ENCODE measurements at regions not wholly inside any gene's neighbourhood (a gene's known extent, or its start where the extent isn't known, plus 50 kb on each side); places are given as distances from the start of the nearest gene placed in this dataset.

DNA sequence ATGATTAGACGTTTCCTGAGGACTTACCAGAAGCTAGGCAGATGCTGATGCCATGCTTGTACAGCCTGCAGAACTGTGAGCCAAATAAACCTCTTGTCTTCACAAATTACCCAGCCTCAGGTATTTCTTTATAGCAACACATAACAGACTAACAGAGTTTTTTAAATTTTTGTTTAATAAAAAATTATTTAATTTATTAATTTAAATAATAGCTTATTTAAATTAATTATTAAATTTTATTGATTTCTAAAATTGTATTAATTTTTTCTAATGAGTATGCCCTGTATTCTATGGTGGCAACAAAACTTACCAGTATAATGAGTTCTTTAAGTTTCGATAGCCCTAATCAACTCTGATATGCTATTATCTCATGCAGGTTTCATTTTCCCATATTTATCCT lies 259.8 kb downstream of the IKZF2 start:
- TF ChIP-seq, protein P1, sequence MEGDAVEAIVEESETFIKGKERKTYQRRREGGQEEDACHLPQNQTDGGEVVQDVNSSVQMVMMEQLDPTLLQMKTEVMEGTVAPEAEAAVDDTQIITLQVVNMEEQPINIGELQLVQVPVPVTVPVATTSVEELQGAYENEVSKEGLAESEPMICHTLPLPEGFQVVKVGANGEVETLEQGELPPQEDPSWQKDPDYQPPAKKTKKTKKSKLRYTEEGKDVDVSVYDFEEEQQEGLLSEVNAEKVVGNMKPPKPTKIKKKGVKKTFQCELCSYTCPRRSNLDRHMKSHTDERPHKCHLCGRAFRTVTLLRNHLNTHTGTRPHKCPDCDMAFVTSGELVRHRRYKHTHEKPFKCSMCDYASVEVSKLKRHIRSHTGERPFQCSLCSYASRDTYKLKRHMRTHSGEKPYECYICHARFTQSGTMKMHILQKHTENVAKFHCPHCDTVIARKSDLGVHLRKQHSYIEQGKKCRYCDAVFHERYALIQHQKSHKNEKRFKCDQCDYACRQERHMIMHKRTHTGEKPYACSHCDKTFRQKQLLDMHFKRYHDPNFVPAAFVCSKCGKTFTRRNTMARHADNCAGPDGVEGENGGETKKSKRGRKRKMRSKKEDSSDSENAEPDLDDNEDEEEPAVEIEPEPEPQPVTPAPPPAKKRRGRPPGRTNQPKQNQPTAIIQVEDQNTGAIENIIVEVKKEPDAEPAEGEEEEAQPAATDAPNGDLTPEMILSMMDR (IDR thresholded peaks at IDR 0.05), result no peak
- TF ChIP-seq POLR2A (IDR thresholded peaks at IDR 0.05), result no peak
